Caco-2 (cell line): ENCODE measurements at regions not wholly inside any gene's neighbourhood (a gene's known extent, or its start where the extent isn't known, plus 50 kb on each side); places are given as distances from the start of the nearest gene placed in this dataset.

ENCODE experiments used
- BruUV-seq: library from RNA; stranded (reverse); fragments of 400-500 nt; replicated peaks from 2 replicates; lab custom pipeline; 2021; lab: Mats Ljungman, UMichigan
- CTCF ChIA-PET: fragments of 300-600 bp; sonication (Branson Sonifier 250); formaldehyde crosslinking; loops from one replicate; lab custom pipeline; 2022; ENCODE audit warnings: antibody characterized with exemption; lab: Charles Lee
- POLR2A ChIA-PET: fragments of 300-600 bp; sonication (Branson Sonifier 250); formaldehyde crosslinking; loops from one replicate; lab custom pipeline; 2022; ENCODE audit warnings: antibody characterized with exemption; lab: Charles Lee
- DNase-seq, 2 experiments: peaks; one replicate each; pipeline versions ENCODE4 v3.0.0 to v3.0.0-alpha.2; 2020 to 2022
- H3K27me3 ChIP-seq: replicated peaks from 2 replicates; pipeline ENCODE4 v1.6.0; 2011; ENCODE audit warnings: low read length; ENCODE audit not compliant: control insufficient read depth, insufficient read depth
- H3K36me3 ChIP-seq: 2 replicates; pipeline ENCODE4 v1.5.1; 2011; ENCODE audit warnings: low read length; ENCODE audit not compliant: control insufficient read depth, insufficient read depth
- H3K4me1 ChIP-seq: fragments of 250-450 bp; sonication (Bioruptor Pico); 2 replicates; pipeline ENCODE4 v1.5.1; 2020; ENCODE audit warnings: mild to moderate bottlenecking
- H3K4me3 ChIP-seq: 2 replicates; pipeline ENCODE4 v1.5.1; 2011; ENCODE audit warnings: low read depth, mild to moderate bottlenecking, control low read depth, low read length
- H3K9me3 ChIP-seq: fragments of 250-450 bp; sonication (Bioruptor Pico); 2 replicates; pipeline ENCODE4 v1.5.1; 2020; ENCODE audit warnings: mild to moderate bottlenecking, moderate library complexity
- H3K27ac Mint-ChIP-seq: one replicate; pipeline ENCODE4 v1.8.0; 2022; ENCODE audit warnings: mixed read lengths; ENCODE audit not compliant: unreplicated experiment
- H3K27me3 Mint-ChIP-seq: one replicate; pipeline ENCODE4 v1.8.0; 2022; ENCODE audit warnings: mixed read lengths; ENCODE audit not compliant: insufficient read depth, unreplicated experiment
- H3K36me3 Mint-ChIP-seq: one replicate; pipeline ENCODE4 v1.8.0; 2022; ENCODE audit warnings: mild to moderate bottlenecking, mixed read lengths; ENCODE audit not compliant: insufficient read depth, unreplicated experiment
- H3K4me1 Mint-ChIP-seq: one replicate; pipeline ENCODE4 v1.8.0; 2022; ENCODE audit warnings: low read depth, mixed read lengths; ENCODE audit not compliant: unreplicated experiment
- H3K4me3 Mint-ChIP-seq: one replicate; pipeline ENCODE4 v1.8.0; 2022; ENCODE audit warnings: mild to moderate bottlenecking, moderate library complexity, mixed read lengths; ENCODE audit not compliant: unreplicated experiment
- H3K9me3 Mint-ChIP-seq: one replicate; pipeline ENCODE4 v1.8.0; 2022; ENCODE audit warnings: mixed read lengths; ENCODE audit not compliant: unreplicated experiment
- CTCF ChIP-seq, 2 experiments: fragments of 200-600 bp in 1 of 2; IDR thresholded peaks; 1 replicate in 1 of 2; 2 replicates in 1 of 2; pipeline versions ENCODE4 v1.5.1 to v1.8.0; 2011 to 2022; ENCODE audit warnings: antibody characterized with exemption in 1 of 2, control low read depth in 1 of 2, inconsistent platforms in 1 of 2, low read depth in 1 of 2, low read length in 1 of 2, mild to moderate bottlenecking in 1 of 2, moderate library complexity in 1 of 2; ENCODE audit not compliant: insufficient read depth in 1 of 2, severe bottlenecking in 1 of 2, unreplicated experiment in 1 of 2
- intact Hi-C: fragments of 100-400 bp; cut with micrococcal nuclease; formaldehyde crosslinking; loops from one replicate; pipeline ENCODE4 v1.10.0; 2022; ENCODE audit not compliant: unreplicated experiment

GRCh38 chr6:112429226-112429625 lies 82.1 kb downstream of the RFPL4B start:
- H3K36me3 Mint-ChIP-seq = no peaks in the 10 kb centered on the region
- peak; percentile 28 to 55 for TF ChIP-seq CTCF (IDR thresholded peaks at IDR 0.05; ENCODE audit: insufficient read depth in 1 of 2, low read depth in 1 of 2, low read length in 1 of 2, severe bottlenecking in 1 of 2, unreplicated experiment in 1 of 2)
- CTCF ChIA-PET = no interaction called here
- Histone ChIP-seq H3K9me3 (no peaks in the 10 kb centered on the region), H3K36me3 (no peaks in the 10 kb centered on the region; the same call in 1 of the 2 replicates), H3K4me3 (no peak overlapping the region), H3K27me3 (no peaks in the 10 kb centered on the region), H3K4me1 (no peaks in the 10 kb centered on the region)
- intact Hi-C loops = loop anchor here (1.0 to 2.0 kb wide), 3 partner anchors 74 to 190 kb away; no protein-coding TSS in a partner anchor
- no peaks in the 10 kb centered on the region for H3K9me3 Mint-ChIP-seq
- POLR2A ChIA-PET = no interaction called here
- no peak overlapping the region for H3K4me3 Mint-ChIP-seq
- H3K4me1 Mint-ChIP-seq = no peaks in the 10 kb centered on the region
- no peaks in the 10 kb centered on the region for H3K27me3 Mint-ChIP-seq
- peak in 1 of 2 experiments; percentile 46 for DNase-seq
- BruUV-seq = no TSS peak
- H3K27ac Mint-ChIP-seq = peak overlapping the region; percentile 47

GRCh38 chr6:112431803-112432202 lies 84.7 kb downstream of the RFPL4B start:
- H3K4me1 ChIP-seq = no peaks in the 10 kb centered on the region
- TF ChIP-seq CTCF (IDR thresholded peaks at IDR 0.05; ENCODE audit: insufficient read depth in 1 of 2, low read depth in 1 of 2, low read length in 1 of 2, severe bottlenecking in 1 of 2, unreplicated experiment in 1 of 2) = no peak
- H3K4me3 Mint-ChIP-seq = no peak overlapping the region

GRCh38 chr6:112432853-112433252 lies 85.7 kb downstream of the RFPL4B start:
- H3K27me3 ChIP-seq = no peaks in the 10 kb centered on the region
- peaks cover 4% of the 10 kb centered on the region; the same call in 1 of the 2 replicates for H3K4me1 ChIP-seq
- Mint-ChIP-seq H3K4me3 (no peak overlapping the region), H3K4me1 (no peaks in the 10 kb centered on the region), H3K27ac (no peak overlapping the region), H3K36me3 (no peaks in the 10 kb centered on the region), H3K9me3 (no peaks in the 10 kb centered on the region), H3K27me3 (no peaks in the 10 kb centered on the region)
- H3K4me3 ChIP-seq = no peak overlapping the region
- H3K36me3 ChIP-seq = no peaks in the 10 kb centered on the region; the same call in 1 of the 2 replicates
- no peaks in the 10 kb centered on the region for H3K9me3 ChIP-seq
- no peak for DNase-seq
- POLR2A ChIA-PET = no interaction called here
- CTCF ChIA-PET = no interaction called here
- intact Hi-C loops = no loop called here
- no TSS peak for BruUV-seq
- no peak for TF ChIP-seq CTCF (IDR thresholded peaks at IDR 0.05; ENCODE audit: insufficient read depth in 1 of 2, low read depth in 1 of 2, low read length in 1 of 2, severe bottlenecking in 1 of 2, unreplicated experiment in 1 of 2)

More at GRCh38 chr6:112431803-112432202, 84.7 kb downstream of the RFPL4B start:
- Mint-ChIP-seq H3K27me3 (no peaks in the 10 kb centered on the region), H3K4me1 (no peaks in the 10 kb centered on the region), H3K27ac (no peak overlapping the region), H3K36me3 (no peaks in the 10 kb centered on the region), H3K9me3 (no peaks in the 10 kb centered on the region)
- intact Hi-C loops = no loop called here
- POLR2A ChIA-PET = no interaction called here
- BruUV-seq = no TSS peak
- no peaks in the 10 kb centered on the region; the same call in 1 of the 2 replicates for H3K36me3 ChIP-seq
- no peak overlapping the region for H3K4me3 ChIP-seq
- DNase-seq = no peak
- no peaks in the 10 kb centered on the region for H3K9me3 ChIP-seq
- CTCF ChIA-PET = no interaction called here
- H3K27me3 ChIP-seq = no peaks in the 10 kb centered on the region
